H1 (cell line): ENCODE measurements at regions not wholly inside any gene's neighbourhood (a gene's known extent, or its start where the extent isn't known, plus 50 kb on each side); places are given as distances from the start of the nearest gene placed in this dataset.

ENCODE experiments used
- KDM5A ChIP-seq: fragments of 200-600 bp; IDR thresholded peaks from 2 replicates; pipeline ENCODE4 v1.7.1; 2012; ENCODE audit warnings: mild to moderate bottlenecking, low read length, inconsistent platforms, mixed read lengths
- TF ChIP-seq, protein P1 (sequence below): fragments of 300-600 bp; sonication (generic); IDR thresholded peaks from 2 replicates; pipeline ENCODE4 v1.7.1; 2012; ENCODE audit warnings: low read length, moderate library complexity, mild to moderate bottlenecking, inconsistent platforms; ENCODE audit not compliant: insufficient replicate concordance

- TF ChIP-seq, protein P1, sequence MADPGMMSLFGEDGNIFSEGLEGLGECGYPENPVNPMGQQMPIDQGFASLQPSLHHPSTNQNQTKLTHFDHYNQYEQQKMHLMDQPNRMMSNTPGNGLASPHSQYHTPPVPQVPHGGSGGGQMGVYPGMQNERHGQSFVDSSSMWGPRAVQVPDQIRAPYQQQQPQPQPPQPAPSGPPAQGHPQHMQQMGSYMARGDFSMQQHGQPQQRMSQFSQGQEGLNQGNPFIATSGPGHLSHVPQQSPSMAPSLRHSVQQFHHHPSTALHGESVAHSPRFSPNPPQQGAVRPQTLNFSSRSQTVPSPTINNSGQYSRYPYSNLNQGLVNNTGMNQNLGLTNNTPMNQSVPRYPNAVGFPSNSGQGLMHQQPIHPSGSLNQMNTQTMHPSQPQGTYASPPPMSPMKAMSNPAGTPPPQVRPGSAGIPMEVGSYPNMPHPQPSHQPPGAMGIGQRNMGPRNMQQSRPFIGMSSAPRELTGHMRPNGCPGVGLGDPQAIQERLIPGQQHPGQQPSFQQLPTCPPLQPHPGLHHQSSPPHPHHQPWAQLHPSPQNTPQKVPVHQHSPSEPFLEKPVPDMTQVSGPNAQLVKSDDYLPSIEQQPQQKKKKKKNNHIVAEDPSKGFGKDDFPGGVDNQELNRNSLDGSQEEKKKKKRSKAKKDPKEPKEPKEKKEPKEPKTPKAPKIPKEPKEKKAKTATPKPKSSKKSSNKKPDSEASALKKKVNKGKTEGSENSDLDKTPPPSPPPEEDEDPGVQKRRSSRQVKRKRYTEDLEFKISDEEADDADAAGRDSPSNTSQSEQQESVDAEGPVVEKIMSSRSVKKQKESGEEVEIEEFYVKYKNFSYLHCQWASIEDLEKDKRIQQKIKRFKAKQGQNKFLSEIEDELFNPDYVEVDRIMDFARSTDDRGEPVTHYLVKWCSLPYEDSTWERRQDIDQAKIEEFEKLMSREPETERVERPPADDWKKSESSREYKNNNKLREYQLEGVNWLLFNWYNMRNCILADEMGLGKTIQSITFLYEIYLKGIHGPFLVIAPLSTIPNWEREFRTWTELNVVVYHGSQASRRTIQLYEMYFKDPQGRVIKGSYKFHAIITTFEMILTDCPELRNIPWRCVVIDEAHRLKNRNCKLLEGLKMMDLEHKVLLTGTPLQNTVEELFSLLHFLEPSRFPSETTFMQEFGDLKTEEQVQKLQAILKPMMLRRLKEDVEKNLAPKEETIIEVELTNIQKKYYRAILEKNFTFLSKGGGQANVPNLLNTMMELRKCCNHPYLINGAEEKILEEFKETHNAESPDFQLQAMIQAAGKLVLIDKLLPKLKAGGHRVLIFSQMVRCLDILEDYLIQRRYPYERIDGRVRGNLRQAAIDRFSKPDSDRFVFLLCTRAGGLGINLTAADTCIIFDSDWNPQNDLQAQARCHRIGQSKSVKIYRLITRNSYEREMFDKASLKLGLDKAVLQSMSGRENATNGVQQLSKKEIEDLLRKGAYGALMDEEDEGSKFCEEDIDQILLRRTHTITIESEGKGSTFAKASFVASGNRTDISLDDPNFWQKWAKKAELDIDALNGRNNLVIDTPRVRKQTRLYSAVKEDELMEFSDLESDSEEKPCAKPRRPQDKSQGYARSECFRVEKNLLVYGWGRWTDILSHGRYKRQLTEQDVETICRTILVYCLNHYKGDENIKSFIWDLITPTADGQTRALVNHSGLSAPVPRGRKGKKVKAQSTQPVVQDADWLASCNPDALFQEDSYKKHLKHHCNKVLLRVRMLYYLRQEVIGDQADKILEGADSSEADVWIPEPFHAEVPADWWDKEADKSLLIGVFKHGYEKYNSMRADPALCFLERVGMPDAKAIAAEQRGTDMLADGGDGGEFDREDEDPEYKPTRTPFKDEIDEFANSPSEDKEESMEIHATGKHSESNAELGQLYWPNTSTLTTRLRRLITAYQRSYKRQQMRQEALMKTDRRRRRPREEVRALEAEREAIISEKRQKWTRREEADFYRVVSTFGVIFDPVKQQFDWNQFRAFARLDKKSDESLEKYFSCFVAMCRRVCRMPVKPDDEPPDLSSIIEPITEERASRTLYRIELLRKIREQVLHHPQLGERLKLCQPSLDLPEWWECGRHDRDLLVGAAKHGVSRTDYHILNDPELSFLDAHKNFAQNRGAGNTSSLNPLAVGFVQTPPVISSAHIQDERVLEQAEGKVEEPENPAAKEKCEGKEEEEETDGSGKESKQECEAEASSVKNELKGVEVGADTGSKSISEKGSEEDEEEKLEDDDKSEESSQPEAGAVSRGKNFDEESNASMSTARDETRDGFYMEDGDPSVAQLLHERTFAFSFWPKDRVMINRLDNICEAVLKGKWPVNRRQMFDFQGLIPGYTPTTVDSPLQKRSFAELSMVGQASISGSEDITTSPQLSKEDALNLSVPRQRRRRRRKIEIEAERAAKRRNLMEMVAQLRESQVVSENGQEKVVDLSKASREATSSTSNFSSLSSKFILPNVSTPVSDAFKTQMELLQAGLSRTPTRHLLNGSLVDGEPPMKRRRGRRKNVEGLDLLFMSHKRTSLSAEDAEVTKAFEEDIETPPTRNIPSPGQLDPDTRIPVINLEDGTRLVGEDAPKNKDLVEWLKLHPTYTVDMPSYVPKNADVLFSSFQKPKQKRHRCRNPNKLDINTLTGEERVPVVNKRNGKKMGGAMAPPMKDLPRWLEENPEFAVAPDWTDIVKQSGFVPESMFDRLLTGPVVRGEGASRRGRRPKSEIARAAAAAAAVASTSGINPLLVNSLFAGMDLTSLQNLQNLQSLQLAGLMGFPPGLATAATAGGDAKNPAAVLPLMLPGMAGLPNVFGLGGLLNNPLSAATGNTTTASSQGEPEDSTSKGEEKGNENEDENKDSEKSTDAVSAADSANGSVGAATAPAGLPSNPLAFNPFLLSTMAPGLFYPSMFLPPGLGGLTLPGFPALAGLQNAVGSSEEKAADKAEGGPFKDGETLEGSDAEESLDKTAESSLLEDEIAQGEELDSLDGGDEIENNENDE: no peak
- TF ChIP-seq KDM5A: no peak
Measured at GRCh38 chr5:174987443-174988012, 263.1 kb downstream of the MSX2 start (continued).
